ENCODE measurements at regions not wholly inside any gene's neighbourhood (a gene's known extent, or its start where the extent isn't known, plus 50 kb on each side); places are given as distances from the start of the nearest gene placed in this dataset.

DNA sequence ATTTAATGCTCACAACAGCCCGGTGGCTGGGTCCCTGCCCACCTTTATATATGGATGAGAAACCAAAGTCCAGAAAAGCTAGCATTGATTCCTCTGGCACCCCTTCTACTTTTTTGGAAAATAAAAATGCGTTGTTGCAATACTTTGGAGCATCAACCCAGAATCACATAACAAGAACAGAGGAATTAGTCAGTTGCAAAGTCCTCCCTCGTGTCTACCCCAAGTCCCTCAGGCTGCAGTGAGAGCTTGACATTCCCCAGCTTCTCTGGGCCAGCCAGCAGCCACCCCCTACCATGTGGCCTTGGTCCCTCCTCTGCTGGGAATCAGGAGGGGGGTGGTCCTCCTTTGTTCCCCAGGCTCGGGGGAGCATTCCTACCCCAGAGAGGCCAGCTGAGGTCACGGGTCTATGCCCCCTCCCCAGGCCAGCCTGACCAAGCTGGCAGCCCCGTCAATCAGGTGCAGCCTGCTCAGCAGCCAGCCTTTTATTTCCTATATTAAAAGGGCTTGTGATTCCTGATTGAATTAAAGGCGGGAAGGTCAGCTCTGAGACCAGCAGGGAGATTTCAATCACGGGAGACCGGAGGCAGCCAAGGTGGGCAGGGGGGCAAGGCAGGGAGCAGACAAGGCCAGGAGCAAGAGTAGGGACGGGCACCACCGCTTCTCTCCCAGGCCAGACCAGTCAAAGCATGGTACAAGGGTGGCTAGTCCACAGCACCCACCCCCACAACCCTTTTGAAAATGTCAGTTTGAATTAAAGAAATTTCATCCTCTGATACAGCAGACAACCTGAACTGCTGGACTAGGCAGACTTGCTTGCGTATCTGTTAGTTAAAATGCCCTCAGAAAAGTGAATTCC lies 158.9 kb downstream of the MRPL14 start:
- H3K4me3 ChIP-seq (ENCODE audit: low read depth, low read length): no peak overlapping the region
- H3K36me3 ChIP-seq (ENCODE audit: control insufficient read depth, insufficient read depth, low read length): no peaks in the 10 kb centered on the region
- H3K27ac ChIP-seq (ENCODE audit: low read depth, low read length): no peak overlapping the region
- no peaks in the 10 kb centered on the region for H3K9me3 ChIP-seq (ENCODE audit: control insufficient read depth, insufficient read depth, low read length)
- H3K4me1 ChIP-seq (ENCODE audit: control insufficient read depth, insufficient read depth, low read length): peaks cover 6% of the 10 kb centered on the region; the same call in 1 of the 2 replicates
- no peak overlapping the region for H3K9ac ChIP-seq (ENCODE audit: low read depth, low read length)
- no peaks in the 10 kb centered on the region for H3K27me3 ChIP-seq (ENCODE audit: control insufficient read depth, insufficient read depth, low read length)

DNA sequence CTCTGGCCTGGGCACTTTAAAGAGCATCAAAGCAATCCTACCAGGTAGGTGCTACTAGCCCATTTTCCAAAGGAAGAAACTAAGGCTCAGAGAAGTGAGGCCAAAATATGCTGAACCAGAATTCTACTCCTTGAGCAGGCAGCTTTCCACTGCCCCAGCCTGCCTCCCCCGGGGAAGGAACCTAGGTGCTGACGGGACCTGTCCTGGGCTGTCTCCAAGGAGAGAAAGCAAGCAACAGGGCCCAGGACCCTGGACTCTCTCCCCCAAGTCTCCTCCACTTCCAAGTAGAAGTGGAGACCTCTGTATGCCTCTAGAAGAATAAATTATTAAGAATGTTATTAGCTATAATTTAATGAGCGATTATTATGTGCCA lies 159.5 kb downstream of the MRPL14 start:
- Histone ChIP-seq H3K27me3 (ENCODE audit: control insufficient read depth, insufficient read depth, low read length) (no peaks in the 10 kb centered on the region), H3K36me3 (ENCODE audit: control insufficient read depth, insufficient read depth, low read length) (no peaks in the 10 kb centered on the region), H3K4me3 (ENCODE audit: low read depth, low read length) (no peak overlapping the region), H3K4me1 (ENCODE audit: control insufficient read depth, insufficient read depth, low read length) (peaks cover 6% of the 10 kb centered on the region; the same call in 1 of the 2 replicates), H3K27ac (ENCODE audit: low read depth, low read length) (no peak overlapping the region), H3K9ac (ENCODE audit: low read depth, low read length) (no peak overlapping the region), H3K9me3 (ENCODE audit: control insufficient read depth, insufficient read depth, low read length) (no peaks in the 10 kb centered on the region)

DNA sequence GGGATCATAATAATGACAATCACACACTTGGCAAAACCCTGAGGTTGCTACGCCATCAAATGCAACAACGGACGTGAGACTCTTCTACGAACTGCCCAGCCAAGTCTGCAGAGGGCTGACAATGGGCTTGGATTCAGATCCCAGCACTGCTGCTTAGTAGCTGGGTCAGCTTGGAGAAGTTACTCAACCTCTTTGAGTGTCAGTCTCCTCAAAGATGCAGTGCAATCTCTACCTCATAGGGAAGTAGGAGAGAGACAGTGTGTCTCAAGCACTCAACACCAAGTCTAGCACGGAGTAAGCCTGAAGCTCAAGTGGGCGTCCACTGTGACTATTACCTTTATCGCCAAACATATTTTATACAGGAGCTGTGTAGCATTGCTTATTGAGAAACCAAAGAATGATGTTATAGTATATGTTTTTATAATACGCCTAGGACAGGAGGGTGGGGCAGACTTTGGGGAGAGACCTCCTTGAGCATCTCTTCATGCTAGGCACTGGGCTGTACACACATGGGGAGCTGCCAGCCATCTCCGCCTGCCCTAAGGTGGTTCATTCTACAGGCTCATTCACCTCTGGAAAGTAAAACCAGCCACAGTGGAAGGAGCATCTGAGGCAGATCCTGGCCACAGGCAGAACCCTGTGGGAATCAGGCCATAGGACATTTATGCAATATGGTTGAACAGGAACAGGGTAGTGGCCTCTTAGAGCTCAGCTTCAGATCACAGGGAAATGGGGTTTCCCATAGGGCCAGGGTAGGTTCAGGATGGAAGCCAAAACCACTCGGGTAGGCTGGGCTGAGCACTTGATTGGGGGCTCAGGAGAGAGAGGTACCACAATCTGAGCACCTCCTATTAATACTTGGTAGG lies 160.2 kb downstream of the MRPL14 start:
- Histone ChIP-seq H3K4me3 (ENCODE audit: low read depth, low read length) (no peak overlapping the region), H3K27ac (ENCODE audit: low read depth, low read length) (no peak overlapping the region), H3K9me3 (ENCODE audit: control insufficient read depth, insufficient read depth, low read length) (no peaks in the 10 kb centered on the region), H3K4me1 (ENCODE audit: control insufficient read depth, insufficient read depth, low read length) (peaks cover 6% of the 10 kb centered on the region; the same call in 1 of the 2 replicates), H3K36me3 (ENCODE audit: control insufficient read depth, insufficient read depth, low read length) (no peaks in the 10 kb centered on the region), H3K9ac (ENCODE audit: low read depth, low read length) (no peak overlapping the region), H3K27me3 (ENCODE audit: control insufficient read depth, insufficient read depth, low read length) (no peaks in the 10 kb centered on the region)

DNA sequence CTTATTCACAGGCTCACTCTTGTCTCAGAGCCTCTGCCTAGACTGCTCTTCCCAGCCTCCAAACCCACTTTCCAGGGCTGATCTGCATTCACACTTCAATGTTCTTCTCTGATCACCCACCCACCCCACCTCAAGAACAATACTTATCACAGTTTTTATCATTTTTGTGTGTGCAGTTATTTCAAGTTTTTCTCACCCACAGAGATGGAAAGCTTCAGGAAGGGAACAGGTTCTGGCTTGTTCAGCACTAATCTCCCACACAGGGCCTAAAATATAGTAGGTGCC lies 160.9 kb downstream of the MRPL14 start:
- Histone ChIP-seq H3K27me3 (ENCODE audit: control insufficient read depth, insufficient read depth, low read length) (no peaks in the 10 kb centered on the region), H3K4me3 (ENCODE audit: low read depth, low read length) (no peak overlapping the region), H3K9ac (ENCODE audit: low read depth, low read length) (no peak overlapping the region), H3K27ac (ENCODE audit: low read depth, low read length) (no peak overlapping the region), H3K9me3 (ENCODE audit: control insufficient read depth, insufficient read depth, low read length) (no peaks in the 10 kb centered on the region), H3K4me1 (ENCODE audit: control insufficient read depth, insufficient read depth, low read length) (peaks cover 6% of the 10 kb centered on the region; the same call in 1 of the 2 replicates), H3K36me3 (ENCODE audit: control insufficient read depth, insufficient read depth, low read length) (no peaks in the 10 kb centered on the region)

DNA sequence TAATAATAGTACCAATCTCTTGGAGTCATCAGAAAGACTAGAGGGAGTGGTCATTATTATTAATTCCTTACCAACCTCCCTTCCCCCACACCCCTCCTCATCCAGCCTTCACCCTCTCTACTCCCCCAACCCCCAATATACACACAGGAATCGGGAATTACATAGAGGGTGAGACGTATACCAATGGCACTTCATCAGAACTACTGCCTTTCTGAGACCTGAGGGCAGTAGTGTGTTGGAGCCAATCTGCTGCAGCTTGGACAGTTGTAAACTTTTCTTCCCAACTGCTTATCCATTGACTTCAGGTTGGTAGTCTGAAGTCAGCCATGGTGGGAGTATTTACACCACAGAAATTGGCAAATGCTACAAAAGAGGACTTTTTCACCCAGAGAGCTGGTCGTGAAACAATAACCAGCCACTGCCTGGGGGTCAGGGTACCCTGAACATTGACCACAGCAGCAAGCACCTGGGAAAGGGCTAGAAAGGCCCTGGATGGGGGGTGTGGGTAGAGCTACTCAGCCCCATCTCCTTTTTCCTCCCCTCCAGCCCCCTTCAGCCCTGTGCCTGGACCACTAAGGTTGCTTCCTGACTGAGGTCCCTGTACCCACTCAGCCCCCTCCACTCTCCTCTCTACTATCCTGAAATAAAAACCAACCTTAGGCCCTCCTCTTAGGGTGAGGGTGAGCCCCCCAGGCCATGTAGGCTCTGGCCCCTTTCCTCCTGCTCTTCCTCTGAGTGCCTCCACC lies 161.5 kb downstream of the MRPL14 start:
- Histone ChIP-seq H3K27ac (ENCODE audit: low read depth, low read length) (no peak overlapping the region), H3K4me3 (ENCODE audit: low read depth, low read length) (no peak overlapping the region), H3K9ac (ENCODE audit: low read depth, low read length) (no peak overlapping the region), H3K9me3 (ENCODE audit: control insufficient read depth, insufficient read depth, low read length) (no peaks in the 10 kb centered on the region), H3K4me1 (ENCODE audit: control insufficient read depth, insufficient read depth, low read length) (peaks cover 6% of the 10 kb centered on the region; the same call in 1 of the 2 replicates), H3K36me3 (ENCODE audit: control insufficient read depth, insufficient read depth, low read length) (no peaks in the 10 kb centered on the region), H3K27me3 (ENCODE audit: control insufficient read depth, insufficient read depth, low read length) (no peaks in the 10 kb centered on the region)

DNA sequence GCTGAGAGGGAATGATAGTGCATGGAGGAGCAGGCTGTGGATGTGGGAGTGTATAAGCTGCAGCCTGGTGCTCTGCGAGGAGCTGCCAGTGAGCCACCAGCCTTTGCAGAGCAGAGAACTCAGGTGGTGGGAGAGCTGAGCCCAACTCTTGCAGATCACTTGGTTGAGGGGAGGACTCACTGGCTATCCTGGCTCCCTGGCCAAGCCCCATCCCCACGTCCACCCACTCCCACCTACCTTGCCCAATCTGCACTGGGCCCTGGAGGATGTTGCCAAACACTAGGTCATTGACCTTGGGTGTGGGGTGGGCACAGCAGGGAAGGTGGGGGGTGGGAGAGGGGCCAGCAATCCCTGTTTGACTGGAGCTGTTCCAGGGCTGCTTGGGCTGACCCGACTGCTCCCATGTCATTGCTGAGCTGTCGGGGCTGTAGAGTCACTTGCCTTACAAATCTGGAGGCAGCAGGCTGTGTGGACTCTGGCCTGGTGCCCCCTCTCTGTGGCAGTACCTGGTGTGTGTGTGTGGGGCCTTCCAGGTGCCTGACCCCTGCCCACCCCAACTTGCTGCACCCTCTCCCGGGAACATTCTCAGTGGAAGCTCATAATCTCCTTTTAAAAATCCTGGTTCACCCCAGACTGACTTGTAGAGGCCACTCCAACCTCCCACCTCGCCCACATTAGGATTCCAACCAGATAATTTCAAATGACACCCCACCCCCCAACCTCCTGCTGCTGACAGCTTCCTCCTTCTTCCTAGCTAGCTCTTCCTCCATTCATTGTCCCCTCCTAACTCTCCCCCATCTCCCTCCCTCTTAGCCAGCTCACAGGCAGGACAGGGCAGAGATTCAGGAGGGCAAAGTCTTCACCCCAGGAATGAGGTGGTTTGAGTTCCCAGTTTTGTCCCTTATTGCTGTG lies 162.3 kb downstream of the MRPL14 start:
- Histone ChIP-seq H3K9ac (ENCODE audit: low read depth, low read length) (no peak overlapping the region), H3K27ac (ENCODE audit: low read depth, low read length) (no peak overlapping the region), H3K9me3 (ENCODE audit: control insufficient read depth, insufficient read depth, low read length) (no peaks in the 10 kb centered on the region), H3K36me3 (ENCODE audit: control insufficient read depth, insufficient read depth, low read length) (no peaks in the 10 kb centered on the region), H3K27me3 (ENCODE audit: control insufficient read depth, insufficient read depth, low read length) (no peaks in the 10 kb centered on the region), H3K4me1 (ENCODE audit: control insufficient read depth, insufficient read depth, low read length) (peaks cover 6% of the 10 kb centered on the region; the same call in 1 of the 2 replicates), H3K4me3 (ENCODE audit: low read depth, low read length) (no peak overlapping the region)

DNA sequence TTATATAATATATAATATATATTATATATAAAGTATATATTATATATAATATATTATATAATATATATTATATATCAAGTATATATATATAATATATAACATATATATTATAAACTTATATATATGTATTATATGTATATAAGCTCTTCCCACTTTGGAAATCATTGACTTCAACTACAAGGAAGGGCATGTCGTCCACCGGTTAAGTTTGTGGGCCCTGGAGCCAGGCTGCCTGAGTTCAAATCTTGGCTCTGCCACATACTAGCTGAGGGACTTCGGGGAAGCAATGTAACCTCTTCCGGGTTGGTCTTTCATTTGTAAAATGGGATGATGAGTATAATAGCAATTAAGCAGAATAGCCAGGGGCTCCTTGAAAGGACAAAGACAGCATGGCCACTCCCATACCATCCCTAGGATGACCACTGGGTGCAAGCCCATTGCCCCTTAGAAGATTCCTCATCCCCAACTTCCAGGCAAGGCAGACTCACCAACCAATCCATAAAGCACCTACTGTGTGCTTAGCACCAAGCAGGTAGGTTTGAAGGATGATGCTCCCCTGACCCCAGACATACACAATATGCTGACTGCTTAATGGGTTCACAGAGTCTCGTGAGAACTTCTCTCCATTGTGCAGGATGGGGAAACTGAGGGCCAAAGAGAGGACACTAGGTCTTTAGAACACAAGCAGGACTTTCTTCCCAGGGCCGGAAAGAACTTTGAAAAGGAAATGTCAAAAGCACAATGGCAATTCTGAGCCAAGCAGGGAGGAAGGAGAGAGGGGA lies 163.2 kb downstream of the MRPL14 start:
- Histone ChIP-seq H3K4me1 (ENCODE audit: control insufficient read depth, insufficient read depth, low read length) (peaks cover 6% of the 10 kb centered on the region; the same call in 1 of the 2 replicates), H3K27me3 (ENCODE audit: control insufficient read depth, insufficient read depth, low read length) (no peaks in the 10 kb centered on the region), H3K27ac (ENCODE audit: low read depth, low read length) (no peak overlapping the region), H3K4me3 (ENCODE audit: low read depth, low read length) (no peak overlapping the region), H3K9ac (ENCODE audit: low read depth, low read length) (no peak overlapping the region), H3K36me3 (ENCODE audit: control insufficient read depth, insufficient read depth, low read length) (no peaks in the 10 kb centered on the region), H3K9me3 (ENCODE audit: control insufficient read depth, insufficient read depth, low read length) (no peaks in the 10 kb centered on the region)

DNA sequence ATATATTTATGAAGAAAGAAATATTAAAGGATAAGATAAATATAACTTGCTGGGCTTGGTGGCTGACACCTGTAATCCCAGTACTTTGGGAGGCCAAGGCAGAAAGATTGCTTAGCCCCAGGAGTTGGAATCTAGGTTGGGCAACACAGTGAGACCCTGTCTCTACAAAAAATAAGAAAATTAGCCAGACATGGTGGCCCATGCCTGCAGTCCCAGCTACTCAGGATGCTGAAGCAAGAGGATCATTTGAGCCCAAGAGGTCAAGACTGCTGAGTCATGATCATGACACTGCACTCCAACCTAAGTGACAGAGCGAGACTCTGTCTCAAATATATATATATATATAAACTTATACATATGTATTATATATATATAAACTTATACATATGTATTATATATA lies 164.0 kb downstream of the MRPL14 start:
- Histone ChIP-seq H3K9ac (ENCODE audit: low read depth, low read length) (no peak overlapping the region), H3K4me3 (ENCODE audit: low read depth, low read length) (no peak overlapping the region), H3K9me3 (ENCODE audit: control insufficient read depth, insufficient read depth, low read length) (no peaks in the 10 kb centered on the region), H3K4me1 (ENCODE audit: control insufficient read depth, insufficient read depth, low read length) (peaks cover 6% of the 10 kb centered on the region; the same call in 1 of the 2 replicates), H3K27me3 (ENCODE audit: control insufficient read depth, insufficient read depth, low read length) (no peaks in the 10 kb centered on the region), H3K36me3 (ENCODE audit: control insufficient read depth, insufficient read depth, low read length) (no peaks in the 10 kb centered on the region), H3K27ac (ENCODE audit: low read depth, low read length) (no peak overlapping the region)

DNA sequence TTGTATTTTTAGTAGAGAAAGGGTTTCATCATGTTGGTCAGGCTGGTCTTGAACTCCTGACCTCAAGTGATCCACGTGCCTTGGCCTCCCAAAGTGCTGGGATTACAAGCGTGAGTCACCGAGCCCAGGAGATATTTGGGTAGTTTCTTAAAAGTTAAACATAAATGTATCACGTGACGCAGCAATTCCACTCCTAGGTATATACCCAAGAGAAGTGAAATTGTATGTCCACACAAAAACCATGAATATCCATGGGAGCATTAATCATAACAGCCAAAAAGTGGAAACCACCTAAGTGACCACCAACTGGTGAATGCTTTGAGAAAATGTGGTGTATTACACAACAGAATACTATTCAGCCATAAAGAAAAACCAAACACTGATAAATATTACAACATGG lies 164.8 kb downstream of the MRPL14 start:
- Histone ChIP-seq H3K9me3 (ENCODE audit: control insufficient read depth, insufficient read depth, low read length) (no peaks in the 10 kb centered on the region), H3K36me3 (ENCODE audit: control insufficient read depth, insufficient read depth, low read length) (no peaks in the 10 kb centered on the region), H3K27ac (ENCODE audit: low read depth, low read length) (no peak overlapping the region), H3K4me3 (ENCODE audit: low read depth, low read length) (no peak overlapping the region), H3K4me1 (ENCODE audit: control insufficient read depth, insufficient read depth, low read length) (peaks cover 6% of the 10 kb centered on the region; the same call in 1 of the 2 replicates), H3K9ac (ENCODE audit: low read depth, low read length) (no peak overlapping the region), H3K27me3 (ENCODE audit: control insufficient read depth, insufficient read depth, low read length) (no peaks in the 10 kb centered on the region)

Measured in HUES48 (cell line).